ENCODE measurements at regions not wholly inside any gene's neighbourhood (a gene's known extent, or its start where the extent isn't known, plus 50 kb on each side); places are given as distances from the start of the nearest gene placed in this dataset.

GRCh38 chr7:46191296-46191695 is 270.2 kb upstream of the IGFBP3 start:
- 0 out of 2 replicates have a peak, but pooled peaks cover 2% of the 10 kb centered on the region for H3K27me3 Mint-ChIP-seq (ENCODE audit: insufficient read depth)
- peak overlapping the region; percentile 35 for H3K4me3 Mint-ChIP-seq
- peaks cover 10% of the 10 kb centered on the region for H3K36me3 Mint-ChIP-seq (ENCODE audit: low read depth)
- H3K9me3 Mint-ChIP-seq, result no peaks in the 10 kb centered on the region
- peaks cover 69% of the 10 kb centered on the region for H3K4me1 Mint-ChIP-seq (ENCODE audit: low read depth)
- TF ChIP-seq CTCF (IDR thresholded peaks at IDR 0.05), result no peak
- DNase-seq, result no peak
- peak overlapping the region; percentile 91 for H3K27ac Mint-ChIP-seq

GRCh38 chr7:46189255-46189790 is 268.3 kb upstream of the IGFBP3 start:
- no peak for TF ChIP-seq CTCF (IDR thresholded peaks at IDR 0.05)
- no peak for DNase-seq
- Mint-ChIP-seq H3K27ac (no peak overlapping the region), H3K4me1 (ENCODE audit: low read depth) (peaks cover 73% of the 10 kb centered on the region), H3K27me3 (ENCODE audit: insufficient read depth) (0 out of 2 replicates have a peak, but pooled peaks cover under 1% of the 10 kb centered on the region), H3K36me3 (ENCODE audit: low read depth) (peaks cover 8% of the 10 kb centered on the region), H3K9me3 (no peaks in the 10 kb centered on the region), H3K4me3 (no peak overlapping the region)

GRCh38 chr7:46186131-46186530 is 265.1 kb upstream of the IGFBP3 start:
- DNase-seq, result no peak
- Mint-ChIP-seq H3K4me1 (ENCODE audit: low read depth) (peaks cover 48% of the 10 kb centered on the region), H3K36me3 (ENCODE audit: low read depth) (peaks cover 20% of the 10 kb centered on the region), H3K27me3 (ENCODE audit: insufficient read depth) (no peaks in the 10 kb centered on the region), H3K4me3 (no peak overlapping the region), H3K27ac (peak overlapping the region; percentile 63), H3K9me3 (no peaks in the 10 kb centered on the region)
- no peak for TF ChIP-seq CTCF (IDR thresholded peaks at IDR 0.05)

- H3K4me3 Mint-ChIP-seq, result no peak overlapping the region
- H3K27me3 Mint-ChIP-seq (ENCODE audit: insufficient read depth), result no peaks in the 10 kb centered on the region; the same call in 1 of the 2 replicates
- DNase-seq, result no peak
- peaks cover 26% of the 10 kb centered on the region for H3K4me1 Mint-ChIP-seq (ENCODE audit: low read depth)
- H3K36me3 Mint-ChIP-seq (ENCODE audit: low read depth), result peaks cover 22% of the 10 kb centered on the region
- no peak for TF ChIP-seq CTCF (IDR thresholded peaks at IDR 0.05)
- H3K9me3 Mint-ChIP-seq, result no peaks in the 10 kb centered on the region; the same call in 1 of the 2 replicates
- H3K27ac Mint-ChIP-seq, result peak overlapping the region; percentile 58
These were observed 258.1 kb upstream of the IGFBP3 start for GRCh38 chr7:46179061-46179610.

- peak; percentile 67 for DNase-seq
- TF ChIP-seq CTCF (IDR thresholded peaks at IDR 0.05), result no peak
- peak overlapping the region; percentile 58; the same call in 1 of the 2 replicates for H3K27ac Mint-ChIP-seq
- H3K9me3 Mint-ChIP-seq, result no peaks in the 10 kb centered on the region; the same call in 1 of the 2 replicates
- no peak overlapping the region for H3K4me3 Mint-ChIP-seq
- peaks cover 22% of the 10 kb centered on the region for H3K36me3 Mint-ChIP-seq (ENCODE audit: low read depth)
- H3K27me3 Mint-ChIP-seq (ENCODE audit: insufficient read depth), result no peaks in the 10 kb centered on the region; the same call in 1 of the 2 replicates
- H3K4me1 Mint-ChIP-seq (ENCODE audit: low read depth), result peaks cover 31% of the 10 kb centered on the region
These were observed 257.6 kb upstream of the IGFBP3 start for GRCh38 chr7:46178661-46179060.
